NCI-H82 treated with DMSO at 0.1 percent for 48 hours (cell line): ENCODE measurements at regions not wholly inside any gene's neighbourhood (a gene's known extent, or its start where the extent isn't known, plus 50 kb on each side); places are given as distances from the start of the nearest gene placed in this dataset.
"Not testable (repeated sequence)": the region's sequence is repeated elsewhere in the genome, so short reads cannot be mapped to it uniquely, and the experiment has no call there.

Source experiments
- DNase-seq: peaks from one replicate; lab custom pipeline; 2025; ENCODE audit not compliant: unreplicated experiment; lab: John Stamatoyannopoulos, UW

- no peak for DNase-seq
Observed at GRCh38 chr5:125630237-125630636, 793.0 kb upstream of the GRAMD2B start.

GRCh38 chr5:125633523-125633922 lies 789.7 kb upstream of the GRAMD2B start:
- no peak for DNase-seq

DNA sequence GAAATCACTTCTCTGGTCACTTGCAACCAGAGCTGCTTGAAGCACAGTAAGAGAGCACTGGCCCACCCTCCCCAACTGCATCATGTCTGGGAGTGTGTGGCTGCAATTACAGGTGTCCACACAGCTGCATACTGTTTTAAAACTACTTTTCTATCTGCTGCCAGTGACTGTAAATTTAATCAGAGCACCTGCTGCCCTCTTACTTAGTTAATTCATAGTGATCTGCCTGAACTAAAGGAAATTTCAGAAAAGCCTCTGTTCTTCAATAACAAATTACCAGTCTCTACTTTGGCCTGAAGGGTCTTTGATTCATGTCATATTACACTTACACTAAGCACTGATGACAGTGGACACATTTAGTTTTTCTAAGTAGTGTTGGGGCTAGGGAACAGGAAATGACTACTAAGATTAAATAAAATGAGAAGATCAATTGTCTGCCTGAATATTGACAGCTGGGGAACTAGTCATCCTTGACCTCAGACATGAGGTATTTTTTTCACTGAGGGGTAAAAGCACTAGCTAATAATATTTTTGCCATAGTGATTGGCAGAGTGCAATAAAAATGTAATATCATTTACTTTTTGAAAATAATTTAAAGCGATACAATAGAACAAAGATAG lies 788.9 kb upstream of the GRAMD2B start:
- DNase-seq, result no peak

- no peak for DNase-seq
Observed at GRCh38 chr5:125639858-125640257, 783.4 kb upstream of the GRAMD2B start.

GRCh38 chr5:125652761-125653160 lies 770.4 kb upstream of the GRAMD2B start:
- no peak for DNase-seq

GRCh38 chr5:125654392-125654791 lies 768.8 kb upstream of the GRAMD2B start:
- no peak for DNase-seq

- DNase-seq, result no peak
Observed at GRCh38 chr5:125655156-125655555, 768.1 kb upstream of the GRAMD2B start.

- DNase-seq, result no peak
Observed at GRCh38 chr5:125657936-125658335, 765.3 kb upstream of the GRAMD2B start.

DNA sequence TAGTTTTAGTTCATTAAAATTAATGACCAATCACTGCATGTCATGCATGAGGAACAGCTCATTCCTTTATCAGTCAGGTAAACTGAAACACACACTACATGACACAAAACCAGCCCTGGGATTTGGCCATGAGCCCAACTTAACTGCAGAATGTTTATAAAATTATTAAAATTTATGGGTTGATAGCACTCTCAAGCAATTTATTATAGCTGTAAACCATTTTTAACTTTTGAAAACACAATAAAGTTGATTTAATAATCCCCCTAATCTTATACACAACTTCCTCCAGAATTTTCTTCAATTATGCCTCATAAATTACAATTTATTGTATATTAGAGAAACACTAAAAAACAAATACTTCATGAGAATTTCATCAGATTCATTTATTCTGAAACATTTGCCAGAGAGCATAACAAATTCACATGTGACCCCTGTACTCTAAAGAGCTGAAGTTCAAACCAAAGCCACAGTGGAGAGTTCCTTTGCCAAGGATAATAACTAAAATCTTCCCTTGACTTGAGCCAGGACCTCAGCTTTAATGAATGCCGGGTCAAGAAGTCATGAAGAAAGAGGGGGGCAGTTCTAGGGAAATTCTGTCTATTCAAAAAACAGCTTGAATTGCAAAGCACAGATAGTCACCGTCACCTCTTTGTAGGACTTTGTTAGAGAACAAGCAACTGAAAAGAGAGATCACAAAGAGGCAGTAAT lies 763.7 kb upstream of the GRAMD2B start:
- no peak for DNase-seq

GRCh38 chr5:125660231-125660895 lies 762.8 kb upstream of the GRAMD2B start:
- no peak for DNase-seq

DNA sequence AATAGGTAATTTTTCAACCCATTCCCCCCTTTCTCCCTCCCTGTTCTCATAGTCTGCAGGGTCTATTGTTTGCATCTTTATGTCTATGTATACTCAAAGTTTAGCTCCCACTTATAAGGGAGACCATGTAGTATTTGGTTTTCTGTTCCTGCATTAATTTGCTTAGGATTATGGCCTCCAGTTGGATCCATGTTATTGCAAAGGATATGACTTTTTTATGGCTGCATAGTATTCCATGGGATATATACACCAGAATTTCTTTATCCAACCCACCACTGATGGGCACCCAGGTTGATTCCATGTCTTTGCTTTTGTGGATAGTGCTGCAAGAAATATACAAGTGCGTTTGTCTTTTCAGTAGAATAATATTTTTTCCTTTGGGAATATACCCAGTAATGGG lies 761.6 kb upstream of the GRAMD2B start:
- DNase-seq, result no peak

- DNase-seq, result peak; percentile 84
Observed at GRCh38 chr5:125668884-125669283, 754.3 kb upstream of the GRAMD2B start.

DNA sequence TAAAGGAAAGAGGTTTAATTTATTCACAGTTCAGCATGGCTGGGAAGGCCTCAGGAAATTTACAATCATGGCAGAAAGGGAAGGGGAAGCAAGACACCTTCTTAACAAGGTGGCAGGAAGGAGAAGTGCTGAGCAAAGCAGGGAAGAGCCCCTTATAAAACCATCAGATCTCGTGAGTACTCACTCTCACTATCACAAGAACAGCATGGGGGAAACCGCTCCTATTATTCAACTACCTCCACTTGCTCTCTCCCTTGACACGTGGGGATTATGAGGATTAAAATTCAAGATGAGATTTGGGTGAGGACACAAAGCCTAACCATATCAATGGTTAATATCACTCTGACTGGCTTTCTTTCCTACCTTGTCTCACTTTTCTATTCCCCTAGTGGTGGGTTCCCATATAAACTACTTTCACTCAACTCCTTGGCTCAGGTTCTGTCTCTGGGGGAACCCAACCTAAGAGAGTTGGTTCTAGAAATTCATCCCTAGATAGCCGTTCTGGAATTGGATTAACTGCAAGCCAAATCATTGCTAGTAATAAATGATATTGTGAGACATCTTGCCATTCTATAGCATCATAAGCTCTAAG lies 749.8 kb upstream of the GRAMD2B start:
- DNase-seq, result no peak

DNA sequence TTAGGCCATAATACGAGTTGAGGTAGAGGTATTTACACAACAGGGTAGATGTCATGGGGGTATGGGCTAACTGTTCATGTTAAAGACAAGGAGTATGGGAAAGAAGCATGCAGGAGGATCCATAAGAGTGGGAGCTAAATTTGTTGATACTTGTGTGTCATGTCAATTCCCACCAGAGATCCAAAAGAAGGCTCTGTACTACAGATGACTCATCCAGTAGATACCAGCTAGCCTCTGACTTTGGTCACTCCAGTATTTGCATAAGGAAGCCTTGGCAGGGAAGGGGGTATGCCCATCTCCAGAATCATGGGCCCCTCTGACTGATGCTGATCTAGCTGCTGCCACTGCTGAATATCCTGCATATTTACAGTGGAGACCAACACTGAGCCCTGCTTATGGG lies 743.7 kb upstream of the GRAMD2B start:
- no peak for DNase-seq

DNA sequence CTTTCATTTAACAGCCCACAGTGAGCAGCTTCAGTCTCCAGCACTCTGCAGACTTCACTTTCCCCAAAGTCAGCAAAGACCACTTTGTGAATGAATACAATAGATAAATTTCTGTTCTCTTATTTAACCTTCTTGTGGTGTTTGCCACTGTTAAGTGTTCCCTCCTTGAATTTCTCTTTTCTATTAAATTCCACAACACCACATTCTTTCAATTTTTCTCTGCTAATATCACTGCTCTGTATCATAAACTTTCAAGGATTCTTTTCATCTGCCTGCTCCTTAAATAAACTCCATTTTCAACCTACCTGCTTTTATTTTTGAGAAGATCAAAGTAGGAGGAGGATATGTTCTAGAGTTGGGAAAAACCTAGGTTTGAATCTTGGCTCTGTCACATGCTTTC lies 739.5 kb upstream of the GRAMD2B start:
- DNase-seq, result no peak

- no peak for DNase-seq
Observed at GRCh38 chr5:125685771-125686170, 737.4 kb upstream of the GRAMD2B start.

DNA sequence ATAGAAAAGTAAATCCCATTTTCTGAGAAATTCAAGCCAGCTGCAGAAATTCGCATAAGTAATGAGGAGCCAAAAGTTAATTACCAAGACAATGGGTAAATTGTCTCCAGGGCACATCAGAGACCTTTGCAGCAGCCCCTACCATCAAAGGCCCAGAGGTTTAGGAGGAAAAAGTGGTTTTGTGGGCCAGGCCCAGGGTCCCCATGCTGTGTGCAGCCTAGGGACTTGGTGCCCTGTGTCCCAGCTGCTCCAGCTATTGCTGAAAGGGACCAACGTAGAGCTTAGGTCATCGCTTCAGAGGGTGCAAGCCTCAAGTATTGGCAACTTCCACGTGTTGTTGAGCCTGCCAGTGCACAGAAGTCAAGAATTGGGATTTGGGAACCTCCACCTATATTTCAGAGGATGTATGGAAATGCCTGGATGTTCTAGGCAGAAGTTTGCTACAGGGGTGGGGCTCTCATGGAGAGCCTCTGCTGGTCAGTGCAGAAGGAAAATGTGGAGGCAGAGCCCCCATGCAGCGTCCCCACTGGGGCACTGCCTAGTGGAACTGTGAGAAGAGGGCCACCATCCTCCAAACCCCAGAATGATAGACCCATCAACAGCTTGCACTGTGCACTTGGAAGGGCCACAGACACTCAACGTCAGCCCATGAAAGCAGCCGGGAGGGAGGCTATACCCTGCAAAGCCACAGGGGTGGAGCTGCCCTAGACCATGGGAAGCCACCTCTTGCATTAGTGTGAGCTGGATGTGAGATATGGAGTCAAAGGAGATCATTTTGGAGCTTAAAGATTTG lies 731.3 kb upstream of the GRAMD2B start:
- DNase-seq, result not testable (repeated sequence)

DNA sequence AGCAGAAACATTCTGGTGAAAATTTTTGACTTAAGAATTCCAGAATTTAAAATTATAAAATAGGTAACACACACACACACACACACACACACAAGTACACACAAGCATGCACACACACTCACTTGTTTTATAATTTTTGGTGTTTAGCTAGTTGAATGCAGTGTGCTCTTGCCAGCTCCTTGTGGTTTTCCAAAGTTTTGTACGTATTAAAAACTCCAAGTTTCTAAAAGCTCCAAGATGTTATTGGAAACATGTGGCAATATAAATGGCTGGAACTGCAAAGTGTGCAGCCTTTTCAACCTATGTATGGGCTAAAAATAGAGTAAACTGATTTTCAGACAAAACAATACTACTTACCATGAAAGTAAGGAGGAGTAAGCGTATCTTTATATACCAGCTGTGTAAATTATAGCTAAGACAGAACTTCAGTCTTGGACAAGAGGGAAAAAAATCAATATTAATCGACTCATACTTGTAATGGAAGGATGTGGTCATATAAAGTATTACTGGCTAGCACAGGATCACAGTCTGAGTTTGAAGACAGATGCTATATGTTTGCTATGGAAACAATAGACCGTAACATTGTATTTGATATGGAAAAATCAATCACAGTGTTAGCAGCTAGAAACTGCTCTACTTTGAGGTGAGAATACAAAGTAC lies 727.1 kb upstream of the GRAMD2B start:
- DNase-seq, result no peak

- DNase-seq, result no peak
Observed at GRCh38 chr5:125696762-125697161, 726.4 kb upstream of the GRAMD2B start.

DNA sequence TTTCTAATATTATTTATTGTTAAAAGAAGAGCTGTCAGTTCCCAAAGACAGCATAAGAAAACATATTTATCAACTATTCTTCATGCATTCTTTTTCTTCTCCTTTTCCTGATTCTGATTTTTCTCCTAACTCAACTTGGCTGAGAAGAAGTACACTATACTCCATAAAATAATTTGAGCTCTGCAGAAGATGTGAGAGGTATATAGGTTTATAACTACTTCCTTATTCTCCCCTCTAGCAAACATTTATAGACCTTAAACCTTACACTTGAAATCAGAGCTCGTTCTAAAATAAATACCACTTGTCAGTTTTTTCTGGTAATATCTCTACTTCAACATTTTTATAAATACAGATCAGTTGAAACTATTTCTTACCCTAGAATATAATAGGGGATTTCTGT lies 724.8 kb upstream of the GRAMD2B start:
- DNase-seq, result no peak

DNA sequence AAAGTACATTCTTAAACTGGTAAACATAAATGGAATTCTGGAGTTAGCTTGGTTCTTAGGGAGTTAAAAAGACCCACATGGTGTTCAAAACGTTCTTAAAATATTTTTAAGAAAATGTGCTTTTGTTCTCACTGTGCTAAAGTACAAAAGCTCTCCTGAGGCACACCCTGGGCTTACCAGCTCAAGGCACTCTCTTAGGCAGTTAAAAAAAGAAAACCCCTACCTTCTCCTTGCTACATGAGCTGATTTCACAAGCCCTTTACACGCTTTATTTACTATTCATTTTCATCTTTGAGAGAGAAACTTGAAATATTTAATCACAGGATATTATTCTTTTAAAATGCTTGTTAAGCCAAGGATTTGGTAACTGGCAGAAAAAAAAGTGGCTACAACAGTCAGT lies 723.3 kb upstream of the GRAMD2B start:
- DNase-seq, result no peak
